Breast epithelium (tissue), 3 donors: ENCODE measurements at regions not wholly inside any gene's neighbourhood (a gene's known extent, or its start where the extent isn't known, plus 50 kb on each side); places are given as distances from the start of the nearest gene placed in this dataset.

ENCODE experiments used
- CTCF ChIP-seq, 3 donors: fragments of 450-650 bp; IDR thresholded peaks; one replicate each; pipeline ENCODE4 v1.5.1; 2016 to 2017; ENCODE audit warnings: antibody characterized with exemption in 3 of 3, mild to moderate bottlenecking in 3 of 3, moderate library complexity in 3 of 3
- POLR2A ChIP-seq: fragments of 450-650 bp; IDR thresholded peaks from one replicate; pipeline ENCODE4 v1.6.1; 2016; ENCODE audit warnings: antibody characterized with exemption, mild to moderate bottlenecking, moderate library complexity
- POLR2AphosphoS5 ChIP-seq, 3 donors: sonication (generic); formaldehyde crosslinking; IDR thresholded peaks; one replicate each; pipeline ENCODE4 v1.6.1; 2017; ENCODE audit warnings: antibody characterized with exemption in 3 of 3

GRCh38 chr6:93604951-93605350 is 185.6 kb upstream of the EPHA7 start:
- no peak for TF ChIP-seq CTCF (IDR thresholded peaks at IDR 0.05)
- TF ChIP-seq POLR2A, result no peak
- TF ChIP-seq POLR2AphosphoS5 (IDR thresholded peaks at IDR 0.05), result no peak
